Neuronal stem cell (in vitro differentiated cells): ENCODE measurements at regions not wholly inside any gene's neighbourhood (a gene's known extent, or its start where the extent isn't known, plus 50 kb on each side); places are given as distances from the start of the nearest gene placed in this dataset.

Source experiments
- DNase-seq: peaks from one replicate; pipeline ENCODE4 v3.0.0-alpha.2; 2013; ENCODE audit warnings: low spot score
- H2AFZ ChIP-seq: one replicate; pipeline ENCODE4 v1.6.1; 2013; ENCODE audit warnings: mild to moderate bottlenecking, low read length, inconsistent platforms
- H2AK5ac ChIP-seq: 2 replicates; pipeline ENCODE4 v1.6.1; 2013; ENCODE audit warnings: low read depth, mild to moderate bottlenecking, inconsistent platforms, low read length, moderate library complexity, mixed read lengths
- H2BK120ac ChIP-seq: 2 replicates; pipeline ENCODE4 v1.6.1; 2013; ENCODE audit warnings: low read depth, mild to moderate bottlenecking, inconsistent platforms, low read length, moderate library complexity, mixed read lengths
- H2BK12ac ChIP-seq: one replicate; pipeline ENCODE4 v1.6.1; 2013; ENCODE audit warnings: low read length, inconsistent platforms
- H2BK15ac ChIP-seq: 2 replicates; pipeline ENCODE4 v1.6.1; 2013; ENCODE audit warnings: mild to moderate bottlenecking, low read length, inconsistent platforms, mixed read lengths
- H2BK5ac ChIP-seq: one replicate; pipeline ENCODE4 v1.6.1; 2013; ENCODE audit warnings: inconsistent platforms, mild to moderate bottlenecking, low read length, moderate library complexity
- H3K14ac ChIP-seq: one replicate; pipeline ENCODE4 v1.6.1; 2013; ENCODE audit warnings: low read length, inconsistent platforms
- H3K18ac ChIP-seq: 2 replicates; pipeline ENCODE4 v1.6.1; 2013; ENCODE audit warnings: low read length, inconsistent platforms
- H3K23ac ChIP-seq: 2 replicates; pipeline ENCODE4 v1.6.1; 2013; ENCODE audit warnings: low read depth, mild to moderate bottlenecking, mixed read lengths, low read length, inconsistent platforms; ENCODE audit not compliant: poor library complexity
- H3K27ac ChIP-seq: replicated peaks from 3 replicates; pipeline ENCODE4 v1.5.1; 2013; ENCODE audit warnings: low read length, inconsistent platforms
- H3K27me3 ChIP-seq, 3 experiments: 2 replicates each; pipeline ENCODE4 v1.6.1; 2013; ENCODE audit warnings: low read length in 3 of 3, mild to moderate bottlenecking in 2 of 3, inconsistent platforms in 1 of 3, low read depth in 1 of 3, mixed read lengths in 1 of 3, moderate library complexity in 1 of 3; ENCODE audit not compliant: control insufficient read depth in 3 of 3, insufficient read depth in 3 of 3
- H3K36me3 ChIP-seq, 2 donors: replicated peaks in 1 of 2; 2 replicates each; pipeline ENCODE4 v1.6.1; 2013; ENCODE audit warnings: low read length in 2 of 2; ENCODE audit not compliant: control insufficient read depth in 2 of 2, insufficient read depth in 2 of 2
- H3K4ac ChIP-seq: 2 replicates; pipeline ENCODE4 v1.6.1; 2013; ENCODE audit warnings: inconsistent platforms, mild to moderate bottlenecking, low read length, moderate library complexity
- H3K4me1 ChIP-seq, 2 donors: 1 replicate in 1 of 2; 2 replicates in 1 of 2; pipeline ENCODE4 v1.6.1; 2013; ENCODE audit warnings: low read length in 2 of 2, low read depth in 1 of 2; ENCODE audit not compliant: control insufficient read depth in 2 of 2, insufficient read depth in 1 of 2
- H3K4me2 ChIP-seq: one replicate; pipeline ENCODE4 v1.6.1; 2013; ENCODE audit warnings: mild to moderate bottlenecking, low read length, inconsistent platforms; ENCODE audit not compliant: insufficient read depth, poor library complexity, severe bottlenecking
- H3K4me3 ChIP-seq, 2 donors: 2 replicates each; pipeline ENCODE4 v1.5.1; 2013; ENCODE audit warnings: low read length in 2 of 2, mild to moderate bottlenecking in 2 of 2, inconsistent platforms in 1 of 2, moderate library complexity in 1 of 2
- H3K79me1 ChIP-seq: one replicate; pipeline ENCODE4 v1.6.1; 2013; ENCODE audit warnings: low read depth, mild to moderate bottlenecking, inconsistent platforms, low read length, moderate library complexity
- H3K9ac ChIP-seq: one replicate; pipeline ENCODE4 v1.6.1; 2013; ENCODE audit warnings: mild to moderate bottlenecking, low read depth, low read length, inconsistent platforms; ENCODE audit not compliant: poor library complexity
- H3K9me3 ChIP-seq, 2 donors: replicated peaks in 1 of 2; 2 replicates each; pipeline versions ENCODE3 to v1.6.1; 2013; ENCODE audit warnings: low read length in 2 of 2, mild to moderate bottlenecking in 2 of 2, inconsistent platforms in 1 of 2, low read depth in 1 of 2, mixed read lengths in 1 of 2, moderate library complexity in 1 of 2; ENCODE audit not compliant: control insufficient read depth in 2 of 2, insufficient read depth in 1 of 2
- H4K8ac ChIP-seq: one replicate; pipeline ENCODE4 v1.6.1; 2013; ENCODE audit warnings: low read depth, mild to moderate bottlenecking, inconsistent platforms, low read length, moderate library complexity
- H4K91ac ChIP-seq: one replicate; pipeline ENCODE4 v1.6.1; 2013; ENCODE audit warnings: low read length, low read depth, mild to moderate bottlenecking, inconsistent platforms; ENCODE audit not compliant: poor library complexity
- WGBS, 2 donors: extraction: QIAGEN DNeasy Blood & Tissue Kit; methylation state at CpG; one replicate each; pipeline ENCODE4 v1.1.7; 2013; ENCODE audit warnings: missing lambda C conversion rate in 2 of 2, mixed read lengths in 1 of 2; ENCODE audit not compliant: insufficient read length in 2 of 2, insufficient replicate concordance in 1 of 2; ENCODE audit errors: extremely low coverage in 2 of 2; 5-methylcytosine and 5-hydroxymethylcytosine counted together

DNA sequence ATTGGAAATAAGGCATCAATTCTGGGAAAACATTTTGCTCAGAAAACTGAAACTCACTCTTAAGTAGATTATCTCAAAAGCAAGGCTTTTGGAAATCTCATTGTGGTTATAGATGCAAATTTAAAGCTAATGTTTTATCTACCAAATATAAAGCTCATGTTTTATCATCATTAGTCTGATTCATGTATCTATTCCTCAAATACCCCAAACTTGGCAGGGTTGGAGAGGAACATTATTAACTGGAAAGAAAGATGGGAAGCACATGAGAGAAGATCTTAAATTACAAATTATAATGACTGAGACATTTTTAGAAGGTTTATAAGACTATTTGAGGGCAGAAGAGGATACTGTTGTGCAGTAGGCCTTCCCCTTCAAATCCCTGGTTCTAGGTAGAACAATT is 137.3 kb upstream of the TGFBR2 start:
- no peak for DNase-seq
- no peak overlapping the region for H3K4me3 ChIP-seq
- peaks cover 0 to 9% of the 10 kb centered on the region in 2 donors for H3K9me3 ChIP-seq
- no peak overlapping the region for H3K9ac ChIP-seq
- no peak overlapping the region for H2BK12ac ChIP-seq
- H3K23ac ChIP-seq, result no peak overlapping the region
- H3K4ac ChIP-seq, result no peak overlapping the region
- no peaks in the 10 kb centered on the region for H3K79me1 ChIP-seq
- H4K91ac ChIP-seq, result no peak overlapping the region
- H2BK15ac ChIP-seq, result no peak overlapping the region
- no peak overlapping the region for H4K8ac ChIP-seq
- H3K27me3 ChIP-seq, result no peaks in the 10 kb centered on the region
- H2AK5ac ChIP-seq, result no peak overlapping the region
- no peaks in the 10 kb centered on the region for H3K36me3 ChIP-seq
- H2AFZ ChIP-seq, result no peak overlapping the region
- no peak overlapping the region for H3K27ac ChIP-seq
- H2BK5ac ChIP-seq, result no peak overlapping the region
- no peak overlapping the region for H2BK120ac ChIP-seq
- no peaks in the 10 kb centered on the region for H3K4me1 ChIP-seq
- no peak overlapping the region for H3K4me2 ChIP-seq
- H3K14ac ChIP-seq, result no peak overlapping the region
- no peak overlapping the region for H3K18ac ChIP-seq

DNA sequence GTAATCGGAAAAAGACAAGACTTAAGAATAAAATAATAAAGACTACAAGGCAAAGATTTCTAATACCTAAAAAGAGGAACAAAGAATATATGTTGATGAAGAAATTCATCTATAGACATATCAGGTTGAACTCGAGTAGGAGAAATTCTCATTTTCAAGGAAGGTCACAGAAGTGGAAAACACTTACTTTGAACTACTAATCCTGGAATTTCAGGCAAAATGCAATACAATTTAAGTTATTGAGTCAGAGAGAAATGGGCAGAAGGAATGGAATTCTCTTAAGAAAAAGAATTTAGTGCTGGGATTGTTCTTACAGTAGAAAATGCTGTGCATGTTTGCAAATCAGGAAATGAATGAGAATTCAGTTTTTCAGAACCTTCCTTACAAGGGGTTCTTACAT is 135.9 kb upstream of the TGFBR2 start:
- no CpG with 5 or more reads among the region's 2 CpGs for WGBS, 2 donors
- Histone ChIP-seq H3K4me1 (no peaks in the 10 kb centered on the region), H2AK5ac (no peak overlapping the region), H3K23ac (no peak overlapping the region), H3K27ac (no peak overlapping the region), H3K9ac (no peak overlapping the region), H3K9me3 (peaks cover 0 to 7% of the 10 kb centered on the region in 2 donors), H2BK12ac (no peak overlapping the region), H3K4me3 (no peak overlapping the region), H3K4me2 (no peak overlapping the region), H2BK120ac (no peak overlapping the region), H3K36me3 (no peaks in the 10 kb centered on the region), H3K18ac (no peak overlapping the region), H4K8ac (no peak overlapping the region), H3K27me3 (no peaks in the 10 kb centered on the region), H2AFZ (no peak overlapping the region), H2BK15ac (no peak overlapping the region), H4K91ac (no peak overlapping the region), H3K14ac (no peak overlapping the region), H3K79me1 (no peaks in the 10 kb centered on the region), H3K4ac (no peak overlapping the region), H2BK5ac (no peak overlapping the region)
- no peak for DNase-seq

DNA sequence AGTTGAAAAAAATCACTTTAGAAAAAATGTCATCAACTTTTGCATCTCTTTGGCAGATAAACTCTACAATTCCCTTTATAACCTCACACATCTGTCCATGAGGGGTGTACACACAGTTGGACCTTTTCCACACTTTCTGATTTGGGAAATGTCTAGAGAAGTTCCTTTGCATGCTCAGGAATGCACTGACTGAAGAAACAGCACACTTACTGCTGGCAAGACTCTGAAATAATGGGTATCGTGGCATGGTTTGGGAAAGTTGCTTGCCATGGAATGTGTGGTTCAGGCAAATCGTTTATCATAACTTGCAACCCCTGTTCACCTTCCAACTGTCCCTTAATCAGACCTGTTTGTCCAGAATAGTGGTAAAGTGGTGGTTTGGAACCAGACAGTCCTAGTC is 135.3 kb upstream of the TGFBR2 start:
- Histone ChIP-seq H3K4ac (no peak overlapping the region), H3K9ac (no peak overlapping the region), H2BK120ac (no peak overlapping the region), H2AK5ac (no peak overlapping the region), H3K79me1 (no peaks in the 10 kb centered on the region), H3K4me3 (no peak overlapping the region), H3K4me1 (no peaks in the 10 kb centered on the region), H3K27ac (no peak overlapping the region), H2BK12ac (no peak overlapping the region), H2BK5ac (no peak overlapping the region), H4K8ac (no peak overlapping the region), H2AFZ (no peak overlapping the region), H3K23ac (no peak overlapping the region), H3K9me3 (peaks cover 0 to 7% of the 10 kb centered on the region in 2 donors), H2BK15ac (no peak overlapping the region), H3K4me2 (no peak overlapping the region), H3K27me3 (no peaks in the 10 kb centered on the region), H3K18ac (no peak overlapping the region), H3K36me3 (no peaks in the 10 kb centered on the region), H3K14ac (no peak overlapping the region), H4K91ac (no peak overlapping the region)
- DNase-seq, result no peak
- WGBS, 2 donors, result no CpG with 5 or more reads among the region's 2 CpGs

DNA sequence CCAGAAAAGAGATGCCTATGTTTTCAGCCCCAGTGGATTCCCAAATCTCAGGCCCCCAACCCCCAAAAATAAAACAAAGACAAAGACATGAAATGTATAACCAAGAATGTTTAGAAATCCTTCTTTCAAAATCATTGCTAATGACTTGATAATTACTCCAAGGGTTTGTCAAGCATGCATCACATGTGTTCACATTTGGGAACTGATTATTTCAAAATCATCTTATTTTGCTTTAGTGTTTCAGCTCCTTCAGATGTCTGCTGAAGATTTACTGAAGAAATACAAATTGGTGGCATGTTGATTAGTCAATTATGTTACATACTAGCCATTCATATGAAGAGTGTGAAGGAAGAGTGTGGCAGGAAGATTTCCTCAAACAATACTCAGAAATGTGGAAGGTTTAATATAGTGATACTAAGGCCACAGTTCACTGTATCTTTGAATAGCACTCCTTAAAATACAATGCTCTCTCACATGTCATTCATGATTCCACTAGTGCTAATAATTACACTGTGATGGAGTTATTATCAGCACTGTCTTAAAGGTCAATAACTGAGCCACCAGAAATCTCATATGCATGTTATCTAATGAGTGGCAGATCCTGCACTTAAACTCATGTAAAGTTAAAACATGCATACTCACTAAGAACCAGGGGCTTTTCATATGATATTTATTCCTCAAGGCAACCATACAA is 134.5 kb upstream of the TGFBR2 start:
- Histone ChIP-seq H2BK15ac (no peak overlapping the region), H3K36me3 (no peaks in the 10 kb centered on the region), H3K27ac (no peak overlapping the region), H3K27me3 (no peaks in the 10 kb centered on the region), H3K79me1 (no peaks in the 10 kb centered on the region), H3K23ac (no peak overlapping the region), H3K18ac (no peak overlapping the region), H2BK5ac (no peak overlapping the region), H4K91ac (no peak overlapping the region), H2BK120ac (no peak overlapping the region), H3K14ac (no peak overlapping the region), H3K9me3 (peaks cover 0 to 7% of the 10 kb centered on the region in 2 donors), H2BK12ac (no peak overlapping the region), H2AK5ac (no peak overlapping the region), H3K4ac (no peak overlapping the region), H2AFZ (no peak overlapping the region), H3K4me2 (no peak overlapping the region), H3K9ac (no peak overlapping the region), H3K4me3 (no peak overlapping the region), H4K8ac (no peak overlapping the region), H3K4me1 (no peaks in the 10 kb centered on the region)
- no peak for DNase-seq
